GDM1 (cell line): ENCODE measurements at regions not wholly inside any gene's neighbourhood (a gene's known extent, or its start where the extent isn't known, plus 50 kb on each side); places are given as distances from the start of the nearest gene placed in this dataset.

ENCODE experiments used
- DNase-seq: peaks from one replicate; lab custom pipeline; 2025; lab: John Stamatoyannopoulos, UW

- DNase-seq = no peak
Observed at GRCh38 chr12:4015225-4016091, 142.3 kb upstream of the PARP11 start.

DNA sequence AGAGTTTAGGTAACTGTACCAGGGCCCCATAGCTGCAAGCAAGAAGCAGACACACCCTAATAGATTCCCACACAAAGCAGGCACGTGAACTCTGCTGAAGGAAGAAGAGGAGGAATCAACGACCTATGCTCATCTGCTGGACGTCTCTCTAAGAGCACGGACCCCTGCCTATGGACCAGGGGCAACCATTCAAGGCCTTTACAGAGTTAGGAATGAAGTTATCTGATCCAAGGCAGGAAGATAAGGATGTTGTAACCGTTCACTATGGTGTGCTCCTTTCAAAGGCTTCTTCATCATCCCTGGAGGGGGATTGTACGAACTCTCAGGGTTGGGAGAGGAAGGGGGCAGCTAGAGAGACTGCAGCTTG, 141.6 kb upstream of the PARP11 start:
- DNase-seq = no peak

DNA sequence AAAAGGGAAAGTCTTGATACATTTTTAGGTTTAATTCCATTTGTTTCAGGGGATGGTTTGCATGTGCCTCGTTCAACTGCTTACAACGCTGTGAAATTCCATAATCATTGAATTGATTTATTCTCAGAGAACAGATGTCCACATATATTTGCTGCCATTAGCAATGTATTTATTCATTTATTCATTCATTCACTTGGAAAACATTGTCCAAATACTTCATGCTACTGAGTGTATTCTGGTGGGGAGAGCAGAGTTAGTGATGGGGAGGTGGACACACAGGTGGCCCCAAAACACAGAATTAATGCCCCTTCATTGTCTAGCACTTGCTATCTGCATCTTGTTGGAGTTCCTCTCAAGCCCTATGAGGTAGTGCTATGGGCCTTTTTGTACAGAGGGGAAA, 141.2 kb upstream of the PARP11 start:
- DNase-seq = no peak

DNA sequence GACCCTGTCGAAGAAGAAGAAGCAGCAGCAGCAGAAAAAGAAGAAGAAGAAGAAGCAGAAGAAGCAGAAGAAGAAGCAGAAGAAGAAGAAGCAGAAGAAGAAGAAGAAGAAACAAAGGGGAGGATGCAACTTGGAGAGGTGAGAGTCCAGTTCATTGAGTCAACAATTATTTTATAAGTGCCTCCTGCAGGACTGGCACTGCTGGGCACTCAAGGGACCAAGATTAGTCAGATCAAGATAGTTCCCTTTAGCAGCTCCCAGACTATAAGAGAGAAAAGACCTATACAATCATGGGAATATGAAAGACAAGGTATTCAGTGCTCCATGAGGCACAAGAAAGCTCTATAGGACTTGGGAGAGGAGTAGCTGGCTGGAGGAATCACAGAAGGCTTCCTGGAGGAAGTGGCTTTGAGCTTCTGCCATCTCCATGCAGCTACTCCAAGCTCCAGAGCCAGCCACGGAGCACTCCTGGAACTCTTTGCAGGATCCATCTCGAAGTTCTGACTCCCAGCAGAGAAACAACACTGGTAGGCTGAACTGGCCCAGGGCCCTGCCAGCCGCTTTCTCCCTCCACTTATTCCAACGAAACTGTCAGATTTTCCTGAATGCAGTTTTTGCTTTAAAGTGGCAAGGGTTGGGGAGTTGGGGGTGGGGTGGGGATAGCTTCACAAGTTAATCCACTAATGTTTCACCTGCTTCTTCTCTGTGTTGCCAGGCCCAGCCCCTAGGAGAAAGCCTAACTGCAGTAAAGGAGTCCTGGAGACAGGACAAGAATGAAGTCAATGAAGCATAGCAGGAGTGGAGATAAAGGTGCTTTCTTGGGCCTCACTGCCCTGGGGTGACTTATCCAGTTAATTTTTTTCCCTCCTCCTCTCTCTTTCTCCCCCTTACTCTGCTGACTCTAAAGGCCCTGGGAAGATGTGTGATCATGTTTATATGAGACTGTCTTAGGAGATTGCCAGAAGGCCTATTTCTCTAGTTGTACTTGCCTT, 140.1 kb upstream of the PARP11 start:
- no peak for DNase-seq

DNA sequence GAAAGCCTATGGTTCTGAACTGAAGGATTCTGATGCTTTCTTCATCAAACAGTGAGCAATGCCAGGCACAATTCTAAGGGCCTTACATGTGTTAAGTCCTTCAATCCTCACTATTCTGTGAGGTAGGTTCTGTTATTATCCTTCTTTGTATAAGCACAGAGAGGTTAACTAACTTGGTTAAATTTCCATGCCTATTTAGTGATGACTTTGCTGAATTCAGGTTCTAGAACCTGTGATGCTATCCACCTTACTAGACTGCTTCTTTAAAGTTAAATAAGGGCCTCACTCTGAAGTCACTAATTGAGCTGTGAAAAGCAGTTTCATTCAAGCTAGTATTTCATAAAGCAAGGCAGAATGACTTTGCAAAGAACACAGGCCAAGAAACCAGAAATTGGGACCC, 138.9 kb upstream of the PARP11 start:
- no peak for DNase-seq

DNA sequence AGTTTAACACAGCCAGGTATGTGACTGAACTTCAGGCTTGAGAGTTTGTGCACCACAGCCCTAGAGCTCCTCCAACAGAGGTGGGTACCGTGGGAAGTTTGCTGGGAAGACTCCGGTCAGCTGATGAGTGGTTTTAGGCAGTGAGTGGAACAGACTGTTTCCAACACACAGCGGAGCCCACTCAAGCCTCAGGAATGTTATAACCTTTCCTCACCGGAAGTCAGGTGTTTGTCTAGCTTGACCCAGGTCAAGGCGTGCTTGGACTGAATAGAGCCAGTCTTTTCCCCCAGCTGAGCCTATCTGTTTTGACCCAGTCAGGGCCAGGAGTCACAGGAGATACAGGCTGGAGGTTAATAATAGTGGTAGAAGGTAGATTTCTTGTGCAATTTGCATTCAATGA, 138.4 kb upstream of the PARP11 start:
- DNase-seq = no peak

- DNase-seq = no peak
Observed at GRCh38 chr12:4009979-4010704, 136.9 kb upstream of the PARP11 start.

GRCh38 chr12:4006743-4007142, 133.5 kb upstream of the PARP11 start:
- no peak for DNase-seq

DNA sequence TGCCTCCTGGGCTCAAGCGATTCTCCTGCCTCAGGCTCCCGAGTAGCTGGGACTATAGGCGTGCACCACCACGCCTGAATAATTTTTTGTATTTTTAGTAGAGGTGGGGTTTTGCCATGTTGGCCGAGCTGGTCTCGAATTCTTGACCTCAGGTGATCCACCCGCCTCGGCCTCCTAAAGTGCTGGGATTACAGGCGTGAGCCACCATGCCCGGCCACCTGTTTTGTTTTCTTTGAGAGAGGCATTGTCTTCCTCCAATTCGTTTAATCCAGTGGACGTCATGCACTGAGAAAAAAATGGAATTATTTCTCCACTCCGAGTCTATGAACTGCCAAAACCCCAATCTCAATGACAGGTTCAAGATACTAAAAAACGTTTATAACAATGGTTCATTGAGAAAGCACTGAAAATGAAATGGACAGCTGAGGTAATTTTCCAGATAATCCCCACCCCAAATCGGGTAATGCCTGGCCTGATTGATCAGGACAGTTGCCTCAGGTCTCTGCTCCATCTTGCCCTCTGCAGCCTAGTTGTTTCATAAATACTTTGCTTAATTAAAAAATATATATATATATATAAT, 132.7 kb upstream of the PARP11 start:
- DNase-seq = no peak

DNA sequence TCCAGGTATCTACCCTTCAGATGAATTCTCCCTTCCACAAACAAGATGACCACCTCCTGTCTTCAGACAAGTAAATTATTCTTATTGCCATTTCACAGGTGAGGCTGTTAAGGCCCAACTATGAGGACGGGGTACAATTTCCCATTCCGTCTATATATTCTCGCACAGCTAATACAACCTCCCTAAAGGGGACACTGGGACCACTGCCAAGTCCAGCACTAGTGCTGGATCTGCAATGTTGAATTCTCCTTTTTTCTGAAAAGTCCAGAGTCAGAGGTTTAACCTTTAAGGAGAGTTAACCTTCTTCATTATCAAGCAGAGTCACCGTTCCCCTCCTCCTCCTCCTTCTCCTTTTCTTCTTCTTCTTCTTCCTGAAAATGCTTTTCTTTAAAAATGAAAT, 130.4 kb upstream of the PARP11 start:
- no peak for DNase-seq

GRCh38 chr12:4002601-4003000, 129.4 kb upstream of the PARP11 start:
- DNase-seq = no peak

- DNase-seq = no peak
Observed at GRCh38 chr12:4001841-4002240, 128.6 kb upstream of the PARP11 start.

DNA sequence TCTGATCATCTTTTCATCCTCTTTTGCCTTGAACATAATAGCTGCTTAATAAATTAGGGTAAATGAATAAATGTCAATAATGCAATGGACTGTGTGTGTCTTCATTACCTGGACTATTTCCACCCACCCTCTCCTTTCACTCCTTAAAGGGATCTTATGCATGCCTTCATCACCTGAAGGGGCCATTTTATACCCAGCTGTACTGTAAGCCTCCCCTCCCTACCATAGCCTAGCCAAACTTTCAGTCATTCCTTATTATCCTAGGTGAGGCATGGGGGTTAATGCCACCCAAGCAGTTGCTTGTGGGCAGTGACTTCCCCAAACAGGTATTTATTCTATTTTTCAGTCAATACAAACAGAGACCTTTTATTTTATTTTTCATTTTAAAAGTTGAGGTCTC, 127.8 kb upstream of the PARP11 start:
- no peak for DNase-seq

- no peak for DNase-seq
Observed at GRCh38 chr12:3999904-4000303, 126.7 kb upstream of the PARP11 start.

DNA sequence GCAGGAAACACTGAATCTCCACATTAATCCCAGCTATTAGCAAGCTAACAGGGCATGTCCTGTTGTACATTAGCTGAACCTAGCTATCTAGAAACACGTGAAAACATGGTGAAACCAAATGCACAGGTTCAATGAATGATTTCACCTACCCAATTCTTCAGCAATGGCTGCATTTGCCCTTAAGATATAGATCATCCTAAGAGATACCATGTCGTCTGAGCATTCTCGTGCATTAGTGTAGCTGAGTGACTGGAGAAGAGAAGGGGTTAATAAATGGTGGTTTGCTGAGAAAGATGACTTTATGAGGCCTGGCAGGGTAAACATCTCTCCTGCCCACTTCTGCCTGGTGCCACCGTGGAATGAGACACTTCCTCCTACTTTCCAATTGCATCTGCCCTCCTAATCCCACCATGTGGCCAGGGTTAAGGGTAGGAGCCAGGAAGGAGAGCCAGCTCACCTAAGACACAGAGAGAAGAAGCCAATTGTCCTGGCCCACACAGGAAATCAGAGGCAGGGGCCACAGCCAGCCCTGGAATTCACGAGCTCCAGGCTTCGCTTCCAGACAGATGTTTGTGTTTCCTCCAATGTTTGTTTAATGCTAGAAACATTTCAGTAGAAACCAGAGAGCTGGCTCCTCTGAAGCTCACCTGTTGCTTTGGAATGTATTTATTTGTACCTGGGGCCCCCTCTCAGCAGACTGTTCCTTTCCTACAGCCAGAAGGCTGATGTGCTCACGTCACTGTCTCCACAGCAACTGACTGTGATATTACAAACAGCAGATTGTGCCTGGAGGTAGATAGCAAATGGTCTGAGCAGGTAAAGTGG, 126.0 kb upstream of the PARP11 start:
- no peak for DNase-seq

- no peak for DNase-seq
Observed at GRCh38 chr12:3998397-3998796, 125.2 kb upstream of the PARP11 start.

DNA sequence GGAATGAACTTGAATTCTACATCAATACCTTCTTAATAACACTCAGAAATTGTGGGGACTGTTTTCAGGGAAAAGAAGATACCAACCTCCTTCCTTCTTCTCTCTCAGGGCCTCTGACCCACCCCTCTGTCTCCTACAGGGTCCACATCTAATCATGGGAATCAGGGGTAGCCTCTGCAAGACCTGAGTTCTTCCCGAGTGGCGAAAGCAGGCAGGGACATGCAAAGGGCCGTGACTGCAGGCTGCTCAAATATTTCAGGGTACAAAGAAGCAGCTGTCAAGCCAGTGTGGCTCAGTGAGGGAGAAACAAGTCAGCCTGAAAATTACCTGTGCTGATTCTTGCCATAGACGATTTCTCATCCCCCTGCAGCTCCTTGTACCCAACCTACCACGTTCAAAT, 123.1 kb upstream of the PARP11 start:
- no peak for DNase-seq

- no peak for DNase-seq
Observed at GRCh38 chr12:3995306-3995705, 122.1 kb upstream of the PARP11 start.

DNA sequence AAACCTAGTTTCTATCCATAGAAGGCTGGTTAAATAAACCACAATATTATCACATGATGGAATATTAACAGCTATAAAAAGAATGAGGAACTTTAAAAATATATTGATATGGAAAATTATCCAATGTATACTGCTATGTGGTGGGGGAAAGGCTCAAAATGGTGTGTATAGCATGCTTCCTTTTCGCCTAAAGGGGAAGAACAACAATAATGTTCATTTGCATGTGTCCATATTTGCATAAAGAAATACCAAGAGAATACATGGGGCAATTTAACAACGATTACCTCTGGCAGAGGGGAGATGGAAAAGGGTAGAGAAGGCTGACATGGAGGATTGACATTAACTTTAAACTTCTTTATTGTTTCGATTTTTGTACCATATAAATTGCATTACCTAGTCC, 121.3 kb upstream of the PARP11 start:
- DNase-seq = no peak

- DNase-seq = no peak
Observed at GRCh38 chr12:3992945-3993344, 119.7 kb upstream of the PARP11 start.
